HepG2 (cell line): ENCODE measurements at regions not wholly inside any gene's neighbourhood (a gene's known extent, or its start where the extent isn't known, plus 50 kb on each side); places are given as distances from the start of the nearest gene placed in this dataset.

Experiments
- ATAC-seq: fragments of 200-7000 bp; cut with Tn5 transposase; 3 replicates; pipeline ENCODE4 v1.9.1; 2020; ENCODE audit warnings: mild to moderate bottlenecking, moderate library complexity
- BruUV-seq: library from RNA; stranded (reverse); fragments of 400-500 nt; replicated peaks from 2 replicates; lab custom pipeline; 2021; lab: Mats Ljungman, UMichigan
- CTCF ChIA-PET: fragments of 300-600 bp; formaldehyde crosslinking; extraction: SDS; loops from one replicate; lab custom pipeline; 2021; ENCODE audit warnings: low total read pairs, inconsistent platforms, low intra/inter-chr PET ratio; lab: Yijun Ruan, JAX
- POLR2A ChIA-PET: fragments of 350-600 bp; sonication (Branson Sonifier 250); formaldehyde crosslinking; loops from one replicate; lab custom pipeline; 2020; ENCODE audit warnings: antibody characterized with exemption, inconsistent platforms; lab: Yijun Ruan, JAX
- DNase-seq: peaks from one replicate; pipeline ENCODE4 v3.0.0-alpha.2; 2015; ENCODE audit warnings: low spot score
- FAIRE-seq: peaks from 3 replicates; lab custom pipeline; 2011; peaks lifted over from hg19 to GRCh38; lab: Jason Lieb, UNC
- H2AFZ ChIP-seq: one replicate; pipeline ENCODE4 v1.6.1; 2011; ENCODE audit warnings: low read length, inconsistent platforms
- H3K27ac ChIP-seq: fragments of 300-600 bp; 3 replicates; pipeline ENCODE4 v1.8.0; 2011; ENCODE audit warnings: mixed run types, mild to moderate bottlenecking, mixed read lengths, low read length, inconsistent platforms; ENCODE audit not compliant: insufficient read depth; ENCODE audit errors: extremely low read length
- H3K27me3 ChIP-seq, 2 experiments: fragments of 200-600 bp in 1 of 2; 2 replicates in 1 of 2; 3 replicates in 1 of 2; pipeline versions ENCODE4 v1.6.0 to v1.8.0; 2011; ENCODE audit warnings: low read length in 2 of 2, mild to moderate bottlenecking in 2 of 2, moderate library complexity in 2 of 2, inconsistent platforms in 1 of 2; ENCODE audit not compliant: insufficient read depth in 2 of 2, control insufficient read depth in 1 of 2
- H3K36me3 ChIP-seq, 2 experiments: fragments of 200-600 bp in 1 of 2; replicated peaks in 1 of 2; 2 replicates in 1 of 2; 3 replicates in 1 of 2; pipeline versions ENCODE4 v1.5.1 to v1.8.0; 2011; ENCODE audit warnings: low read length in 2 of 2, inconsistent platforms in 1 of 2; ENCODE audit not compliant: insufficient read depth in 2 of 2, control insufficient read depth in 1 of 2
- H3K4me1 ChIP-seq: 2 replicates; pipeline ENCODE4 v1.5.1; 2012; ENCODE audit warnings: low read length, inconsistent platforms; ENCODE audit not compliant: insufficient read depth
- H3K4me2 ChIP-seq: 2 replicates; pipeline ENCODE4 v1.6.0; 2011; ENCODE audit warnings: low read depth, low read length, inconsistent platforms
- H3K4me3 ChIP-seq, 3 experiments: fragments of 200-600 bp in 1 of 3; sonication (generic), shearing (Covaris generic) in 1 of 3; replicated peaks in 1 of 3; 2 replicates each; pipeline ENCODE4 v1.5.1; 2011 to 2016; ENCODE audit warnings: low read length in 3 of 3, inconsistent platforms in 2 of 3, low read depth in 2 of 3, mild to moderate bottlenecking in 2 of 3, control low read depth in 1 of 3, mixed read lengths in 1 of 3; ENCODE audit not compliant: insufficient read depth in 1 of 3
- H3K79me2 ChIP-seq: one replicate; pipeline ENCODE4 v1.6.1; 2011; ENCODE audit warnings: low read length, inconsistent platforms; ENCODE audit not compliant: insufficient read depth
- H3K9ac ChIP-seq: 2 replicates; pipeline ENCODE4 v1.6.0; 2011; ENCODE audit warnings: mild to moderate bottlenecking, low read depth, low read length, inconsistent platforms; ENCODE audit not compliant: insufficient read depth
- H3K9me3 ChIP-seq: 2 replicates; pipeline ENCODE4 v1.5.1; 2012; ENCODE audit warnings: mild to moderate bottlenecking, low read length
- H4K20me1 ChIP-seq: 2 replicates; pipeline ENCODE4 v1.6.0; 2011; ENCODE audit warnings: inconsistent platforms, mild to moderate bottlenecking, low read length, moderate library complexity; ENCODE audit not compliant: insufficient read depth
- CEBPB ChIP-seq: IDR thresholded peaks from 2 replicates; pipeline ENCODE4 v1.6.1; 2011; ENCODE audit warnings: low read depth, low read length, improper control_type of control experiment, borderline replicate concordance
- ERF ChIP-seq: IDR thresholded peaks from 2 replicates; pipeline ENCODE4 v1.6.1; 2018; ENCODE audit warnings: missing biosample characterization, missing genetic modification reagents
- NKX3-1 ChIP-seq: sonication (generic); formaldehyde crosslinking; IDR thresholded peaks from 2 replicates; pipeline ENCODE4 v1.5.0; 2020; ENCODE audit warnings: missing genetic modification reagents
- PRPF4 ChIP-seq: fragments of 200-400 bp; formaldehyde crosslinking; IDR thresholded peaks from 2 replicates; pipeline ENCODE4 v1.6.1; 2016; ENCODE audit warnings: low read length, low read depth; ENCODE audit not compliant: poor library complexity, severe bottlenecking
- REL ChIP-seq: sonication (generic); formaldehyde crosslinking; conservative IDR thresholded peaks from 2 replicates; pipeline ENCODE4 v1.8.0; 2022; ENCODE audit warnings: mild to moderate bottlenecking, missing genetic modification reagents, moderate library complexity
- SRSF4 ChIP-seq: fragments of 200-400 bp; formaldehyde crosslinking; IDR thresholded peaks from one replicate; pipeline ENCODE4 v1.6.1; 2018; ENCODE audit warnings: mild to moderate bottlenecking, low read depth, low read length, moderate library complexity; ENCODE audit not compliant: poor library complexity, severe bottlenecking
- ZNF160 ChIP-seq: sonication (generic); formaldehyde crosslinking; IDR thresholded peaks from 2 replicates; pipeline ENCODE4 v1.8.0; 2022; ENCODE audit warnings: mild to moderate bottlenecking, inconsistent platforms, missing genetic modification reagents
- WGBS: methylation state at CpG from one replicate; pipeline ENCODE4 v1.1.6; 2017; ENCODE audit warnings: low lambda C conversion rate; 5-methylcytosine and 5-hydroxymethylcytosine counted together
- in situ Hi-C: cut with HindIII; loops from 2 replicates; pipeline ENCODE4 v1.10.0; 2017; ENCODE audit warnings: low pct_unique_long_range_greater_than_20kb; ENCODE audit not compliant: extremely low pct_ligation_motif_present
- intact Hi-C: fragments of 100-400 bp; cut with micrococcal nuclease; formaldehyde crosslinking; loops from one replicate; pipeline ENCODE4 v1.10.0; 2022; ENCODE audit not compliant: unreplicated experiment
- TF ChIP-seq, protein P1 (sequence below): sonication (generic); formaldehyde crosslinking; IDR thresholded peaks from 2 replicates; pipeline ENCODE4 v1.4.0; 2020; ENCODE audit warnings: missing genetic modification reagents
- TF ChIP-seq, protein P2 (sequence below): IDR thresholded peaks from 2 replicates; pipeline ENCODE4 v1.6.1; 2016; ENCODE audit warnings: missing biosample characterization, missing genetic modification reagents, low read depth
- TF ChIP-seq, protein P3 (sequence below): sonication (generic); formaldehyde crosslinking; IDR thresholded peaks from 2 replicates; pipeline ENCODE4 v1.5.0; 2020; ENCODE audit warnings: mild to moderate bottlenecking, missing genetic modification reagents, borderline replicate concordance

DNA sequence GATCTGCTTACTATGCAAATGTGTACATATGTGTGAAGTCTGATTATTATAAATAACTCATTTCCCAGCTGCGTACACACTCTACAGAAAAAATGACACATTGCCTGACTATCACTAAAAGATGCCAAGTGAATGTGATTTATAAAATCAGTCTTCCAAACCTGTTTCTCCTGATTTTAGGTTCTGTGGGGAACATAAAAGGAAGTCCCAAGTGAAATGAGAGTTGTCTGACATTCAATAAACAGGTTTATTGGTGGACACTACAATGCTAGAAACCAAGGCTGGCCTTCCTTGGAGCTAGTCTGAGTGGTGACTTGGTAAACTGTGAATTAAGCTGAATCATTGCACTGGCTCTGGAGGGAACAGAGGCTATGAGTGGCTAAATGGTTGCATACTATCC, 287.9 kb upstream of the ESRRG start:
- no peak for ATAC-seq
- intact Hi-C loops (no loop called here), in situ Hi-C loops (no loop called here)
- Histone ChIP-seq H3K4me1 (no peaks in the 10 kb centered on the region), H3K36me3 (no peaks in the 10 kb centered on the region), H3K4me2 (no peak overlapping the region), H3K27me3 (no peaks in the 10 kb centered on the region), H3K9ac (no peak overlapping the region), H3K79me2 (no peaks in the 10 kb centered on the region), H2AFZ (no peak overlapping the region), H4K20me1 (no peaks in the 10 kb centered on the region), H3K27ac (no peak overlapping the region), H3K9me3 (no peaks in the 10 kb centered on the region), H3K4me3 (no peak overlapping the region)
- FAIRE-seq: no peak
- no TSS peak for BruUV-seq
- TF ChIP-seq SRSF4: no peak
- POLR2A ChIA-PET: no interaction called here
- 0% methylated on average over 1 of the region's 1 CpG for WGBS
- no peak for DNase-seq
- CTCF ChIA-PET: no interaction called here

DNA sequence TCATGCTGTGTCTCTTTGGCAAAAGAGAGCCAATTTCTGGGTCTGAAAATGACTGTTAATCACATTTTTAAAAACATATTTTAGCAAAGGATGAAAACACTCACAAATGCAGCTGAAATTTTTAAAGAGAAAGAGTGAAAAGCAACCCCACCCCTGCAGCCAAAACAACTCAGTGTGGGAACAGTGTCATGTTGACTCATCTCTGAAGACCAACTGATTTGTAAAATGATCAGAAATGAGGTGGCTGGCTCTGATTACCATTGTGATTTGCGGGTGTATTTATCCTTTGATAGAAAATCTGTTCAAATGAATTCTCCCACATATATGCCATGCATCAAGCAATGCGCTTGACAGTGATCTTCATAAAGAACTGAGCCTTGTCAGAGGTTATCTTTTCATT, 287.0 kb upstream of the ESRRG start:
- no peaks in the 10 kb centered on the region for H3K4me1 ChIP-seq
- H3K4me3 ChIP-seq: no peak overlapping the region
- 0% methylated on average over 2 of the region's 2 CpGs for WGBS
- FAIRE-seq (no peak), ATAC-seq (no peak), DNase-seq (no peak)
- in situ Hi-C loops: no loop called here
- POLR2A ChIA-PET: no interaction called here
- H3K9ac ChIP-seq: no peak overlapping the region
- H3K36me3 ChIP-seq: no peaks in the 10 kb centered on the region
- H3K9me3 ChIP-seq: no peaks in the 10 kb centered on the region
- H2AFZ ChIP-seq: no peak overlapping the region
- H3K4me2 ChIP-seq: no peak overlapping the region
- intact Hi-C loops: no loop called here
- H3K27me3 ChIP-seq: no peaks in the 10 kb centered on the region; a peak in 1 of 5 replicates
- no peaks in the 10 kb centered on the region for H3K79me2 ChIP-seq
- BruUV-seq: no TSS peak
- CTCF ChIA-PET: no interaction called here
- no peak overlapping the region for H3K27ac ChIP-seq
- no peaks in the 10 kb centered on the region for H4K20me1 ChIP-seq
- TF ChIP-seq NKX3-1 (CRISPR knock-in tag) (no peak), ERF (no peak), REL (no peak), ZNF160 (CRISPR knock-in tag) (no peak), PRPF4 (no peak), CEBPB (no peak)
- TF ChIP-seq, protein P1, sequence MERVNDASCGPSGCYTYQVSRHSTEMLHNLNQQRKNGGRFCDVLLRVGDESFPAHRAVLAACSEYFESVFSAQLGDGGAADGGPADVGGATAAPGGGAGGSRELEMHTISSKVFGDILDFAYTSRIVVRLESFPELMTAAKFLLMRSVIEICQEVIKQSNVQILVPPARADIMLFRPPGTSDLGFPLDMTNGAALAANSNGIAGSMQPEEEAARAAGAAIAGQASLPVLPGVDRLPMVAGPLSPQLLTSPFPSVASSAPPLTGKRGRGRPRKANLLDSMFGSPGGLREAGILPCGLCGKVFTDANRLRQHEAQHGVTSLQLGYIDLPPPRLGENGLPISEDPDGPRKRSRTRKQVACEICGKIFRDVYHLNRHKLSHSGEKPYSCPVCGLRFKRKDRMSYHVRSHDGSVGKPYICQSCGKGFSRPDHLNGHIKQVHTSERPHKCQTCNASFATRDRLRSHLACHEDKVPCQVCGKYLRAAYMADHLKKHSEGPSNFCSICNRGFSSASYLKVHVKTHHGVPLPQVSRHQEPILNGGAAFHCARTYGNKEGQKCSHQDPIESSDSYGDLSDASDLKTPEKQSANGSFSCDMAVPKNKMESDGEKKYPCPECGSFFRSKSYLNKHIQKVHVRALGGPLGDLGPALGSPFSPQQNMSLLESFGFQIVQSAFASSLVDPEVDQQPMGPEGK (CRISPR knock-in tag): no peak
- TF ChIP-seq, protein P2, sequence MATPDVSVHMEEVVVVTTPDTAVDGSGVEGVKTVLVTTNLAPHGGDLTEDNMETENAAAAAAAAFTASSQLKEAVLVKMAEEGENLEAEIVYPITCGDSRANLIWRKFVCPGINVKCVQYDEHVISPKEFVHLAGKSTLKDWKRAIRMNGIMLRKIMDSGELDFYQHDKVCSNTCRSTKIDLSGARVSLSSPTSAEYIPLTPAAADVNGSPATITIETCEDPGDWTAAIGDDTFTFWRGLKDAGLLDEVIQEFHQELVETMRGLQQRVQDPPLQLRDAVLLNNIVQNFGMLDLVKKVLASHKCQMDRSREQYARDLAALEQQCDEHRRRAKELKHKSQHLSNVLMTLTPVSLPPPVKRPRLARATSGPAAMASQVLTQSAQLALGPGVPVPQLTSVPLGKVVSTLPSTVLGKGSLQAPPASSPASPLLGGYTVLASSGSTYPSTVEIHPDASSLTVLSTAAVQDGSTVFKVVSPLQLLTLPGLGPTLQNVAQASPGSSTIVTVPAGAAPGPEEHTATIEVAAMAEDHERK: no peak
- TF ChIP-seq, protein P3, sequence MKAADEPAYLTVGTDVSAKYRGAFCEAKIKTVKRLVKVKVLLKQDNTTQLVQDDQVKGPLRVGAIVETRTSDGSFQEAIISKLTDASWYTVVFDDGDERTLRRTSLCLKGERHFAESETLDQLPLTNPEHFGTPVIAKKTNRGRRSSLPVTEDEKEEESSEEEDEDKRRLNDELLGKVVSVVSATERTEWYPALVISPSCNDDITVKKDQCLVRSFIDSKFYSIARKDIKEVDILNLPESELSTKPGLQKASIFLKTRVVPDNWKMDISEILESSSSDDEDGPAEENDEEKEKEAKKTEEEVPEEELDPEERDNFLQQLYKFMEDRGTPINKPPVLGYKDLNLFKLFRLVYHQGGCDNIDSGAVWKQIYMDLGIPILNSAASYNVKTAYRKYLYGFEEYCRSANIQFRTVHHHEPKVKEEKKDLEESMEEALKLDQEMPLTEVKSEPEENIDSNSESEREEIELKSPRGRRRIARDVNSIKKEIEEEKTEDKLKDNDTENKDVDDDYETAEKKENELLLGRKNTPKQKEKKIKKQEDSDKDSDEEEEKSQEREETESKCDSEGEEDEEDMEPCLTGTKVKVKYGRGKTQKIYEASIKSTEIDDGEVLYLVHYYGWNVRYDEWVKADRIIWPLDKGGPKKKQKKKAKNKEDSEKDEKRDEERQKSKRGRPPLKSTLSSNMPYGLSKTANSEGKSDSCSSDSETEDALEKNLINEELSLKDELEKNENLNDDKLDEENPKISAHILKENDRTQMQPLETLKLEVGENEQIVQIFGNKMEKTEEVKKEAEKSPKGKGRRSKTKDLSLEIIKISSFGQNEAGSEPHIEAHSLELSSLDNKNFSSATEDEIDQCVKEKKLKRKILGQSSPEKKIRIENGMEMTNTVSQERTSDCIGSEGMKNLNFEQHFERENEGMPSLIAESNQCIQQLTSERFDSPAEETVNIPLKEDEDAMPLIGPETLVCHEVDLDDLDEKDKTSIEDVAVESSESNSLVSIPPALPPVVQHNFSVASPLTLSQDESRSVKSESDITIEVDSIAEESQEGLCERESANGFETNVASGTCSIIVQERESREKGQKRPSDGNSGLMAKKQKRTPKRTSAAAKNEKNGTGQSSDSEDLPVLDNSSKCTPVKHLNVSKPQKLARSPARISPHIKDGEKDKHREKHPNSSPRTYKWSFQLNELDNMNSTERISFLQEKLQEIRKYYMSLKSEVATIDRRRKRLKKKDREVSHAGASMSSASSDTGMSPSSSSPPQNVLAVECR (CRISPR knock-in tag): no peak
